Esophagus mucosa (tissue), 1 donor: ENCODE measurements at regions not wholly inside any gene's neighbourhood (a gene's known extent, or its start where the extent isn't known, plus 50 kb on each side); places are given as distances from the start of the nearest gene placed in this dataset.
"Not testable (repeated sequence)": the region's sequence is repeated elsewhere in the genome, so short reads cannot be mapped to it uniquely, and the experiment has no call there.

Experiments
- ATAC-seq: fragments of 200-7000 bp; cut with Tn5 transposase; one replicate; pipeline ENCODE4 v1.9.1; 2020
- donor health status: DM: yes; HTN: yes; CAD: no.

- ATAC-seq, result no peak
Measured at GRCh38 chr2:49861821-49862220, 707.5 kb upstream of the FSHR start.

- ATAC-seq, result no peak
Measured at GRCh38 chr2:49860834-49861233, 706.5 kb upstream of the FSHR start.

- no peak for ATAC-seq
Measured at GRCh38 chr2:49860170-49860569, 705.9 kb upstream of the FSHR start.

GRCh38 chr2:49858657-49859056 is 704.3 kb upstream of the FSHR start:
- ATAC-seq, result no peak

GRCh38 chr2:49858113-49858490 is 703.8 kb upstream of the FSHR start:
- no peak for ATAC-seq

GRCh38 chr2:49857371-49858112 is 703.2 kb upstream of the FSHR start:
- ATAC-seq, result no peak

GRCh38 chr2:49845671-49846070 is 691.4 kb upstream of the FSHR start:
- ATAC-seq, result no peak

GRCh38 chr2:49845021-49845420 is 690.7 kb upstream of the FSHR start:
- ATAC-seq, result no peak

- not testable (repeated sequence) for ATAC-seq
Measured at GRCh38 chr2:49844113-49844512, 689.8 kb upstream of the FSHR start.

GRCh38 chr2:49843314-49843713 is 689.0 kb upstream of the FSHR start:
- ATAC-seq, result no peak

- no peak for ATAC-seq
Measured at GRCh38 chr2:49840428-49840975, 686.2 kb upstream of the FSHR start.

GRCh38 chr2:49839818-49840217 is 685.5 kb upstream of the FSHR start:
- ATAC-seq, result no peak

GRCh38 chr2:49837561-49838293 is 683.4 kb upstream of the FSHR start:
- no peak for ATAC-seq

- ATAC-seq, result no peak
Measured at GRCh38 chr2:49836017-49836416, 681.7 kb upstream of the FSHR start.

GRCh38 chr2:49834433-49834832 is 680.1 kb upstream of the FSHR start:
- ATAC-seq, result no peak

- no peak for ATAC-seq
Measured at GRCh38 chr2:49832555-49832954, 678.2 kb upstream of the FSHR start.

- no peak for ATAC-seq
Measured at GRCh38 chr2:49831698-49832367, 677.5 kb upstream of the FSHR start.

- ATAC-seq, result no peak
Measured at GRCh38 chr2:49830846-49831245, 676.5 kb upstream of the FSHR start.

GRCh38 chr2:49827366-49827765 is 673.1 kb upstream of the FSHR start:
- ATAC-seq, result no peak

- no peak for ATAC-seq
Measured at GRCh38 chr2:49813208-49813607, 658.9 kb upstream of the FSHR start.

GRCh38 chr2:49812730-49813129 is 658.4 kb upstream of the FSHR start:
- ATAC-seq, result no peak

GRCh38 chr2:49811502-49811901 is 657.2 kb upstream of the FSHR start:
- no peak for ATAC-seq

GRCh38 chr2:49807689-49808088 is 653.4 kb upstream of the FSHR start:
- no peak for ATAC-seq

- no peak for ATAC-seq
Measured at GRCh38 chr2:49804111-49804510, 649.8 kb upstream of the FSHR start.
